Stomach (tissue), 8 donors: ENCODE measurements at regions not wholly inside any gene's neighbourhood (a gene's known extent, or its start where the extent isn't known, plus 50 kb on each side); places are given as distances from the start of the nearest gene placed in this dataset.

Experiments used
- DNase-seq, 2 donors: peaks; one replicate each; pipeline versions ENCODE4 v3.0.0 to v3.0.0-alpha.2; 2013 to 2019
- H3K27ac ChIP-seq, 5 donors: fragments of 200-600 bp in 4 of 5; sonication (generic) in 4 of 5; one replicate each; pipeline ENCODE4 v1.5.1; 2013 to 2019; ENCODE audit warnings: mild to moderate bottlenecking in 1 of 5, moderate library complexity in 1 of 5
- H3K27me3 ChIP-seq, 3 donors: fragments of 200-600 bp; sonication (generic); one replicate each; pipeline ENCODE4 v1.5.1; 2017 to 2019; ENCODE audit warnings: mixed run types in 1 of 3
- H3K36me3 ChIP-seq, 4 donors: fragments of 200-600 bp; sonication (generic); 1 replicate in 3 of 4; 2 replicates in 1 of 4; pipeline ENCODE4 v1.5.1; 2016 to 2019
- H3K4me1 ChIP-seq, 4 donors: fragments of 200-600 bp; sonication (generic); one replicate each; pipeline ENCODE4 v1.5.1; 2016 to 2019
- H3K4me3 ChIP-seq, 4 donors: fragments of 200-600 bp; sonication (generic) in 3 of 4; one replicate each; pipeline ENCODE4 v1.5.1; 2016 to 2019; ENCODE audit warnings: mild to moderate bottlenecking in 1 of 4
- H3K9me3 ChIP-seq, 4 donors: fragments of 200-600 bp; sonication (generic); one replicate each; pipeline ENCODE4 v1.5.1; 2016 to 2019
- CTCF ChIP-seq, 7 experiments: fragments of 450-650 bp in 4 of 7; fragments of 200-600 bp in 3 of 7; sonication (generic) in 3 of 7; IDR thresholded peaks; one replicate each; pipeline ENCODE4 v1.5.1; 2016 to 2019; ENCODE audit warnings: antibody characterized with exemption in 7 of 7, control low read depth in 2 of 7, mild to moderate bottlenecking in 1 of 7
- EP300 ChIP-seq: sonication (generic); formaldehyde crosslinking; IDR thresholded peaks from one replicate; pipeline ENCODE4 v1.6.1; 2017; ENCODE audit warnings: antibody characterized with exemption
- POLR2A ChIP-seq, 4 donors: fragments of 450-650 bp; IDR thresholded peaks; one replicate each; pipeline ENCODE4 v1.6.1; 2016; ENCODE audit warnings: antibody characterized with exemption in 4 of 4, control low read depth in 2 of 4, mild to moderate bottlenecking in 1 of 4, moderate library complexity in 1 of 4
- POLR2AphosphoS5 ChIP-seq, 3 donors: sonication (generic); formaldehyde crosslinking; IDR thresholded peaks; one replicate each; pipeline ENCODE4 v1.6.1; 2016; ENCODE audit warnings: antibody characterized with exemption in 3 of 3
- WGBS, 5 donors: extraction: QIAGEN DNeasy Blood & Tissue Kit in 3 of 5; methylation state at CpG; one replicate each; pipeline versions ENCODE4 v1.1.5 to v1.1.7; 2013 to 2018; 5-methylcytosine and 5-hydroxymethylcytosine counted together
- intact Hi-C: fragments of 100-400 bp; cut with DNase I; formaldehyde crosslinking; loops from one replicate; pipeline ENCODE4 v1.15.1; 2023; ENCODE audit warnings: low total_unique reads
- donor health status: healthy with polysubstance abuse.
- donor health status: Bipolar disorder and iron deficiency.
- donor health status: healthy.

- intact Hi-C loops, result no loop called here
- no peak for DNase-seq
- Histone ChIP-seq H3K4me3 (no peak overlapping the region), H3K9me3 (no peaks in the 10 kb centered on the region), H3K27me3 (no peaks in the 10 kb centered on the region), H3K36me3 (no peaks in the 10 kb centered on the region), H3K4me1 (no peaks in the 10 kb centered on the region), H3K27ac (no peak overlapping the region)
- TF ChIP-seq POLR2AphosphoS5 (IDR thresholded peaks at IDR 0.05) (no peak), CTCF (IDR thresholded peaks at IDR 0.05) (no peak), EP300 (no peak), POLR2A (IDR thresholded peaks at IDR 0.05) (no peak)
- WGBS, 5 donors, result 85 to 94% (median 92%) methylated on average over 3 of the region's 3 CpGs
Observed at GRCh38 chr3:106257172-106257571, 388.4 kb upstream of the CBLB start.

GRCh38 chr3:106261396-106261795 is 392.6 kb upstream of the CBLB start:
- no peak for TF ChIP-seq EP300
- TF ChIP-seq CTCF (IDR thresholded peaks at IDR 0.05), result no peak
- no peak for TF ChIP-seq POLR2A (IDR thresholded peaks at IDR 0.05)
- no peak for TF ChIP-seq POLR2AphosphoS5 (IDR thresholded peaks at IDR 0.05)
- H3K27ac ChIP-seq, result no peak overlapping the region
- 94 to 98% (median 95%) methylated on average over 1 of the region's 1 CpG for WGBS, 5 donors
- H3K27me3 ChIP-seq, result no peaks in the 10 kb centered on the region
- peaks cover 0 to 6% (median 0%) of the 10 kb centered on the region in 4 donors for H3K4me1 ChIP-seq
- intact Hi-C loops, result no loop called here
- no peaks in the 10 kb centered on the region for H3K36me3 ChIP-seq
- no peaks in the 10 kb centered on the region for H3K9me3 ChIP-seq
- no peak for DNase-seq
- no peak overlapping the region for H3K4me3 ChIP-seq

DNA sequence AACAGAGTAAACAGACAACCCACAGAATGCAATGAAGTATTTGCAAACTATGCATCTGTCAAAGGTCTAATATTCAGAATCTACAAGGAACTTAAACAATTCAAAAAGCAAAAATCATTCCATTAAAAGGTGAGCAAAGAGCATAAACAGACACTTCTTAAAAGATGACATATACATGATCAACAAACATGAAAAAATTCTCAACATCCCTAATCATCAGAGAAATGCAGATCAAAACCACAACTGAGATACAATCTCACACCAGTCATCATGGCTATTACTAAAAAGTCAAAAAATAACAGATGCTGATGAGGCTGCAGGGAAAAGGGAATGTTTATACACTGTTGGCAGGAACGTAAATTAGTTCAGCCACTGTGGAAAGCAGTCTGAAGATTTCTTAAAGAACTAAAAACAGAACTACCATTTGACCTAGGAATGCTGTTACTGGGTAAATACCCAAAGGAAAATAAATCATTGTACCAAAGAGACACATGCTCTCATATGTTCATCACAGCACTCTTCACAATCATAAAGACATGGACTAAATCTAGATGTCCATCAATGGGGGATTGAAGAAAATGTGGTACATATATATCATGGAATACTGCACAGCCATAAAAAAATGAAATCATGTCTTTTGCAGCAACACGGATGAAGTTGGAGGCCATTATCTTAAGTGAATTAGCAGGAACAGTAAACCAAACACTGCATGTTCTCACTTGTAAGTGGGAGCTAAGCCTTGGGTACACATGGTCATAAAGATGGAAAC is 393.3 kb upstream of the CBLB start:
- WGBS, 5 donors, result 49 to 73% (median 63%) methylated on average over 2 of the region's 2 CpGs
- H3K36me3 ChIP-seq, result no peaks in the 10 kb centered on the region
- H3K27ac ChIP-seq, result no peak overlapping the region
- peaks cover 0 to 6% (median 0%) of the 10 kb centered on the region in 4 donors for H3K4me1 ChIP-seq
- no peaks in the 10 kb centered on the region for H3K27me3 ChIP-seq
- H3K9me3 ChIP-seq, result no peaks in the 10 kb centered on the region
- H3K4me3 ChIP-seq, result no peak overlapping the region
- intact Hi-C loops, result no loop called here
- no peak for DNase-seq
- no peak for TF ChIP-seq CTCF (IDR thresholded peaks at IDR 0.05)
- no peak for TF ChIP-seq EP300
- no peak for TF ChIP-seq POLR2A (IDR thresholded peaks at IDR 0.05)
- TF ChIP-seq POLR2AphosphoS5 (IDR thresholded peaks at IDR 0.05), result no peak

DNA sequence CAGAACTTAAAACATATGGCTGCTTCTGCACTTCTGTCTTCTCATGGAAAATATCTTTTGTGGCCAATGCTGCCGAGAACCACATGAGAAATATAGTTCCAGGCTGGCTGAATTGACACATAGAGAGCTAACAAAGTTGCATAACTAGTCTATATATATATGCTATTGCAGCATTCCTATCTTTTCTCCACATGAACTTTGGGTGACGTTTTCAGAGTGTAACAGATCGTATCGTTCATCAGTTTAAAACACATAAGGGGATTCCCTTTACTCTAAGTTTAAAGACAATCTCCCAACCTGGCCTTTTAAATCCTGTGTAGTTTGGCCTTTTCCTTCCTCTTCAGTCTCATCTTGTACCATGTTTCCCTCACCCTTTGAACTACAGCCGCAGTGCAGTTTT is 394.2 kb upstream of the CBLB start:
- no peaks in the 10 kb centered on the region for H3K27me3 ChIP-seq
- intact Hi-C loops, result no loop called here
- 43 to 85% (median 59%) methylated on average over 5 of the region's 5 CpGs for WGBS, 5 donors
- no peaks in the 10 kb centered on the region for H3K36me3 ChIP-seq
- no peak overlapping the region for H3K27ac ChIP-seq
- H3K4me3 ChIP-seq, result no peak overlapping the region
- DNase-seq, result peak in 1 of 2 donors; percentile 28
- no peaks in the 10 kb centered on the region for H3K9me3 ChIP-seq
- TF ChIP-seq EP300 (no peak), POLR2AphosphoS5 (IDR thresholded peaks at IDR 0.05) (no peak), CTCF (IDR thresholded peaks at IDR 0.05) (no peak), POLR2A (IDR thresholded peaks at IDR 0.05) (no peak)
- H3K4me1 ChIP-seq, result peaks cover 0 to 6% (median 0%) of the 10 kb centered on the region in 4 donors
